ENCODE measurements at regions not wholly inside any gene's neighbourhood (a gene's known extent, or its start where the extent isn't known, plus 50 kb on each side); places are given as distances from the start of the nearest gene placed in this dataset.

- Histone ChIP-seq H3K4me2 (no peak overlapping the region), H3K79me2 (ENCODE audit: insufficient read depth) (no peaks in the 10 kb centered on the region), H3K9me2 (no peaks in the 10 kb centered on the region), H3K27me3 (ENCODE audit: insufficient read depth) (peaks cover 8% of the 10 kb centered on the region; the same call in 1 of the 2 replicates), H3K9ac (no peak overlapping the region), H3K27ac (ENCODE audit: low read depth in 2 of 2, low read length in 1 of 2) (no peak overlapping the region), H3F3A (replicated peaks; ENCODE audit: insufficient read depth) (no peaks in the 10 kb centered on the region), H3K4me3 (ENCODE audit: low read depth in 2 of 2, low read length in 1 of 2) (no peak overlapping the region), H3K4me1 (ENCODE audit: control insufficient read depth in 1 of 2, insufficient read depth in 2 of 2, low read depth in 1 of 2, low read length in 1 of 2) (no peaks in the 10 kb centered on the region), H2AFZ (ENCODE audit: low read depth) (no peak overlapping the region), H3K9me3 (no peaks in the 10 kb centered on the region), H4K20me1 (ENCODE audit: insufficient read depth) (no peaks in the 10 kb centered on the region), H3K36me3 (replicated peaks in 1 of 2; ENCODE audit: control insufficient read depth in 1 of 2, insufficient read depth in 2 of 2, low read length in 1 of 2) (no peaks in the 10 kb centered on the region)
- ChIA-PET POLR2A (no interaction called here), CTCF (no interaction called here)
- 0% methylated on average over 1 of the region's 1 CpG for WGBS (ENCODE audit: low lambda C conversion rate)
- TF ChIP-seq RCOR1 (IDR thresholded peaks at IDR 0.05; ENCODE audit: low read length) (no peak), SIN3A (IDR thresholded peaks at IDR 0.05; ENCODE audit: borderline replicate concordance, low read depth, low read length) (no peak), REST (IDR thresholded peaks at IDR 0.05; ENCODE audit: low read depth, low read length) (no peak), CTCF (IDR thresholded peaks at IDR 0.05) (no peak), NFIC (IDR thresholded peaks at IDR 0.05; ENCODE audit: borderline replicate concordance) (no peak), FOXJ3 (CRISPR knock-in tag; IDR thresholded peaks at IDR 0.05) (no peak), ZBTB33 (IDR thresholded peaks at IDR 0.05; ENCODE audit: borderline replicate concordance, low read depth) (no peak), USF1 (IDR thresholded peaks at IDR 0.05; ENCODE audit: borderline replicate concordance, low read depth) (no peak), MEF2A (IDR thresholded peaks at IDR 0.05; ENCODE audit: borderline replicate concordance, low read depth) (no peak), GABPA (IDR thresholded peaks at IDR 0.05; ENCODE audit: low read depth) (no peak), ELF1 (IDR thresholded peaks at IDR 0.05) (no peak), JUND (IDR thresholded peaks at IDR 0.05) (no peak), PBX3 (IDR thresholded peaks at IDR 0.05) (no peak), MXI1 (IDR thresholded peaks at IDR 0.05; ENCODE audit: low read depth, low read length) (no peak), FOSL2 (IDR thresholded peaks at IDR 0.05; ENCODE audit: borderline replicate concordance, low read depth) (no peak), POLR2AphosphoS5 (IDR thresholded peaks at IDR 0.05; ENCODE audit: low read depth, low read length) (no peak), GATA2 (CRISPR knock-in tag; IDR thresholded peaks at IDR 0.05) (no peak), FOXM1 (IDR thresholded peaks at IDR 0.05; ENCODE audit: low read depth) (no peak), EZH2phosphoT487 (IDR thresholded peaks at IDR 0.05; ENCODE audit: borderline replicate concordance, low read depth) (no peak), EP300 (IDR thresholded peaks at IDR 0.05; ENCODE audit: borderline replicate concordance in 1 of 2, low read depth in 1 of 2, low read length in 1 of 2) (no peak)
- DNase-seq = no peak
Observed at GRCh38 chr7:32273297-32273696, 203.1 kb upstream of the PDE1C start.

Data from SK-N-SH (cell line).